NCI-H446 treated with DMSO at 0.1 percent for 48 hours (cell line): ENCODE measurements at regions not wholly inside any gene's neighbourhood (a gene's known extent, or its start where the extent isn't known, plus 50 kb on each side); places are given as distances from the start of the nearest gene placed in this dataset.

Experiments used
- DNase-seq: peaks from one replicate; lab custom pipeline; 2025; lab: John Stamatoyannopoulos, UW

- no peak for DNase-seq
Measured at GRCh38 chr14:34129927-34130552, 179.2 kb upstream of the EGLN3 start.

GRCh38 chr14:34128665-34129064 is 177.8 kb upstream of the EGLN3 start:
- DNase-seq = no peak

GRCh38 chr14:34126586-34126985 is 175.7 kb upstream of the EGLN3 start:
- no peak for DNase-seq

GRCh38 chr14:34124585-34124984 is 173.7 kb upstream of the EGLN3 start:
- DNase-seq = no peak

- no peak for DNase-seq
Measured at GRCh38 chr14:34122650-34123049, 171.8 kb upstream of the EGLN3 start.

- no peak for DNase-seq
Measured at GRCh38 chr14:34122081-34122480, 171.2 kb upstream of the EGLN3 start.

- DNase-seq = no peak
Measured at GRCh38 chr14:34120185-34120977, 169.5 kb upstream of the EGLN3 start.

GRCh38 chr14:34119107-34119858 is 168.4 kb upstream of the EGLN3 start:
- no peak for DNase-seq

GRCh38 chr14:34113991-34114390 is 163.1 kb upstream of the EGLN3 start:
- DNase-seq = no peak

GRCh38 chr14:34113005-34113511 is 162.2 kb upstream of the EGLN3 start:
- DNase-seq = no peak

GRCh38 chr14:34111953-34112352 is 161.1 kb upstream of the EGLN3 start:
- DNase-seq = no peak

GRCh38 chr14:34111505-34111904 is 160.6 kb upstream of the EGLN3 start:
- DNase-seq = no peak

- DNase-seq = no peak
Measured at GRCh38 chr14:34110531-34110930, 159.7 kb upstream of the EGLN3 start.

GRCh38 chr14:34107441-34107840 is 156.6 kb upstream of the EGLN3 start:
- DNase-seq = no peak

- DNase-seq = no peak
Measured at GRCh38 chr14:34106310-34106709, 155.4 kb upstream of the EGLN3 start.

- DNase-seq = no peak
Measured at GRCh38 chr14:34104489-34105397, 153.9 kb upstream of the EGLN3 start.

- no peak for DNase-seq
Measured at GRCh38 chr14:34103176-34103575, 152.3 kb upstream of the EGLN3 start.

- no peak for DNase-seq
Measured at GRCh38 chr14:34099635-34100034, 148.8 kb upstream of the EGLN3 start.

- DNase-seq = no peak
Measured at GRCh38 chr14:34098985-34099349, 148.1 kb upstream of the EGLN3 start.

GRCh38 chr14:34098045-34098984 is 147.4 kb upstream of the EGLN3 start:
- peak; percentile 30 for DNase-seq

GRCh38 chr14:34097644-34098043 is 146.8 kb upstream of the EGLN3 start:
- no peak for DNase-seq
